ENCODE measurements at regions not wholly inside any gene's neighbourhood (a gene's known extent, or its start where the extent isn't known, plus 50 kb on each side); places are given as distances from the start of the nearest gene placed in this dataset.

- H3K4me3 ChIP-seq: no peak overlapping the region
- H3K4me1 ChIP-seq: no peaks in the 10 kb centered on the region
- TF ChIP-seq POLR2A (IDR thresholded peaks at IDR 0.05) (no peak), POLR2AphosphoS5 (IDR thresholded peaks at IDR 0.05; ENCODE audit: insufficient read depth in 1 of 2, low read depth in 1 of 2) (no peak), CTCF (IDR thresholded peaks at IDR 0.05) (no peak)
- no peaks in the 10 kb centered on the region for H3K36me3 ChIP-seq
- no peak overlapping the region for H3K27ac ChIP-seq
- H3K27me3 ChIP-seq: no peaks in the 10 kb centered on the region
- DNase-seq (ENCODE audit: extremely low spot score in 2 of 2): no peak
- intact Hi-C loops (cut with DNase I): no loop called here
- no peaks in the 10 kb centered on the region for H3K9me3 ChIP-seq
Measured at GRCh38 chr4:64776820-64777219, 367.6 kb upstream of the TECRL start.

- DNase-seq (ENCODE audit: extremely low spot score in 2 of 2): no peak
- intact Hi-C loops (cut with DNase I): no loop called here
- Histone ChIP-seq H3K36me3 (no peaks in the 10 kb centered on the region), H3K4me1 (no peaks in the 10 kb centered on the region), H3K4me3 (no peak overlapping the region), H3K27me3 (no peaks in the 10 kb centered on the region), H3K27ac (no peak overlapping the region), H3K9me3 (no peaks in the 10 kb centered on the region)
- TF ChIP-seq CTCF (IDR thresholded peaks at IDR 0.05): no peak
- TF ChIP-seq POLR2AphosphoS5 (IDR thresholded peaks at IDR 0.05; ENCODE audit: insufficient read depth in 1 of 2, low read depth in 1 of 2): no peak
- no peak for TF ChIP-seq POLR2A (IDR thresholded peaks at IDR 0.05)
Measured at GRCh38 chr4:64774626-64775025, 365.4 kb upstream of the TECRL start.

GRCh38 chr4:64771149-64771548 lies 361.9 kb upstream of the TECRL start:
- Histone ChIP-seq H3K4me3 (no peak overlapping the region), H3K27me3 (no peaks in the 10 kb centered on the region), H3K9me3 (no peaks in the 10 kb centered on the region), H3K36me3 (no peaks in the 10 kb centered on the region), H3K27ac (no peak overlapping the region), H3K4me1 (no peaks in the 10 kb centered on the region)
- intact Hi-C loops (cut with DNase I): no loop called here
- no peak for TF ChIP-seq CTCF (IDR thresholded peaks at IDR 0.05)
- TF ChIP-seq POLR2AphosphoS5 (IDR thresholded peaks at IDR 0.05; ENCODE audit: insufficient read depth in 1 of 2, low read depth in 1 of 2): no peak
- no peak for TF ChIP-seq POLR2A (IDR thresholded peaks at IDR 0.05)
- no peak for DNase-seq (ENCODE audit: extremely low spot score in 2 of 2)

- TF ChIP-seq CTCF (IDR thresholded peaks at IDR 0.05) (no peak), POLR2A (IDR thresholded peaks at IDR 0.05) (no peak), POLR2AphosphoS5 (IDR thresholded peaks at IDR 0.05; ENCODE audit: insufficient read depth in 1 of 2, low read depth in 1 of 2) (no peak)
- DNase-seq (ENCODE audit: extremely low spot score in 2 of 2): no peak
- intact Hi-C loops (cut with DNase I): no loop called here
- Histone ChIP-seq H3K27me3 (no peaks in the 10 kb centered on the region), H3K4me3 (no peak overlapping the region), H3K36me3 (no peaks in the 10 kb centered on the region), H3K9me3 (no peaks in the 10 kb centered on the region), H3K27ac (no peak overlapping the region), H3K4me1 (no peaks in the 10 kb centered on the region)
Measured at GRCh38 chr4:64767547-64767946, 358.3 kb upstream of the TECRL start.

GRCh38 chr4:64766565-64766964 lies 357.3 kb upstream of the TECRL start:
- H3K36me3 ChIP-seq: no peaks in the 10 kb centered on the region
- no peaks in the 10 kb centered on the region for H3K27me3 ChIP-seq
- intact Hi-C loops (cut with DNase I): no loop called here
- H3K4me1 ChIP-seq: no peaks in the 10 kb centered on the region
- H3K4me3 ChIP-seq: no peak overlapping the region
- H3K9me3 ChIP-seq: no peaks in the 10 kb centered on the region
- no peak overlapping the region for H3K27ac ChIP-seq
- no peak for TF ChIP-seq CTCF (IDR thresholded peaks at IDR 0.05)
- no peak for TF ChIP-seq POLR2A (IDR thresholded peaks at IDR 0.05)
- TF ChIP-seq POLR2AphosphoS5 (IDR thresholded peaks at IDR 0.05; ENCODE audit: insufficient read depth in 1 of 2, low read depth in 1 of 2): no peak
- no peak for DNase-seq (ENCODE audit: extremely low spot score in 2 of 2)

Data from vagina (tissue), 2 donors.